ENCODE measurements at regions not wholly inside any gene's neighbourhood (a gene's known extent, or its start where the extent isn't known, plus 50 kb on each side); places are given as distances from the start of the nearest gene placed in this dataset.

GRCh38 chr4:101678180-101678579, 112.3 kb upstream of the BANK1 start:
- TF ChIP-seq TCF7L2 (IDR thresholded peaks at IDR 0.05; ENCODE audit: low read depth, low read length) (no peak), CTCF (IDR thresholded peaks at IDR 0.05) (no peak), SIN3A (IDR thresholded peaks at IDR 0.05; ENCODE audit: borderline replicate concordance, insufficient read depth, low read depth, low read length) (no peak), REST (IDR thresholded peaks at IDR 0.05; ENCODE audit: insufficient read depth in 1 of 2, low read depth in 2 of 2, low read length in 1 of 2) (no peak), POLR2AphosphoS5 (IDR thresholded peaks at IDR 0.05; ENCODE audit: low read depth, low read length) (no peak)
